ENCODE measurements at regions not wholly inside any gene's neighbourhood (a gene's known extent, or its start where the extent isn't known, plus 50 kb on each side); places are given as distances from the start of the nearest gene placed in this dataset.
"Not testable (repeated sequence)": the region's sequence is repeated elsewhere in the genome, so short reads cannot be mapped to it uniquely, and the experiment has no call there.

DNA sequence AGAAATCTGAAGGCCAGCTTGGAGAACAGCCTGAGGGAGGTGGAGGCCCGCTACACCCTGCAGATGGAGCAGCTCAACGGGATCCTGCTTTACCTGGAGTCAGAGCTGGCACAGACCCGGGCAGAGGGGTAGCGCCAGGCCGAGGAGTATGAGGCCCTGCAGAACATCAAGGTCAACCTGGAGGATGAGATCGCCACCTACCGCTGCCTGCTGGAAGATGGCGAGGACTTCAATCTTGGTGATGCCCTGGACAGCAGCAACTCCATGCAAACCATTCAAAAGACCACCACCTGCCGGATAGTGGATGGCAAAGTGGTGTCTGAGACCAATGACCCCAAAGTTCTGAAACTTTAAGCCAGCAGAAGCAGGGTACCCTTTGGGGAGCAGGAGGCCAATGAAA lies 318.4 kb downstream of the ZFHX3 start:
- ATAC-seq; intact Hi-C loops (cut with DNase I); DNase-seq (ENCODE audit: missing footprints): not testable (repeated sequence)

DNA sequence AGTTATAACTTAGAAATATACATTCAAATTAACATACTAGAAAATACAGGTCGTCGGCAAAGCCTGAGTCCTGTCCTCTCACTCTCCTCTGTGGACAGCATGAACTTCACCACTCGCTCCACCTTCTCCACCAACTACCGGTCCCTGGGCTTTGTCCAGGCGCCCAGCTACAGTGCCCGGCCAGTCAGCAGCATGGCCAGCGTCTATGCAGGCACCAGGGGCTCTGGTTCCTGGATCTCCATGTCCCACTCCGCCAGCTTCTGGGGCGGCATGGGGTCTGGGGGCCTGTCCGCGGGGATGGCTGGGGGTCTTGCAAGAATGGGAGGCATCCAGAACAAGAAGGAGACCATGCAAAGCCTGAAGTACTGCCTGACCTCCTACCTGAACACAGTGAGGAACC lies 319.4 kb downstream of the ZFHX3 start:
- no peak for ATAC-seq
- intact Hi-C loops (cut with DNase I) = no loop called here
- DNase-seq (ENCODE audit: missing footprints) = no peak

DNA sequence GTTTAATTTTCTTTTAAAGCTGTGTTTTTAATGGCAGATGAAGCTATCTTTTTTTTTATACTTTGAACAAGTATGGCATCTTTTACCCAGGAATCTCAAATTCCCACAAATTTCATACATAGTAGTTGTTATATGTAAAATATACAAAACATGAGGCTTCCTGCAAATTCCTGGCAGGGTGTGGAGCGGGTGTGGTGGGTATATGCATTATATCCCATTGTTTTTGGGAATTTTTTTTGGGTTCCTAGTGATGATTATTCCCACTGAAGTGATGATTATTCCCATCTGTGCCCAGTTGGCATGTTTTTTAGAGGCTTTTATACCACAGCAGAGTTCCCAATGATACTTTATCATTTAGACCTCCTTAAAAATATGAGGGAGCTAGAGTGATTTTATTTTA lies 320.4 kb downstream of the ZFHX3 start:
- no peak for DNase-seq (ENCODE audit: missing footprints)
- intact Hi-C loops (cut with DNase I) = no loop called here
- no peak for ATAC-seq

DNA sequence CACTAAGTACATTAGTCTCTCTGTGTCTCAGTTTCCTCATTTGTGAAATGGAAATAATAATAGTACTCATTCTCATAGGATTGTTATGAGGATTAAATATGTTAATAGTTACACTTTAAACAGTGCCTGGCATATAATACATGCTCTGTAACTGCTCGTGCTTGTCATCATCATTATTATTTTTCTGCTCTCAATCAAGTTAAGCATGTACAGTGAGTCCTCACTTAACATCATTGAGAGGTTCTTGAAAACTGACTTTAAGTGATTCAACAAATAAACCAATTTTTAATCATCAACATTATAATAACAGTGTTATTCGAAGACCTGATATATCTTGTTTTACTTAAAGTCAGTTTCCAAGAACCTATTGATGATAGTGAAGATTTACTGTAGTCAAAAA lies 322.3 kb downstream of the ZFHX3 start:
- DNase-seq (ENCODE audit: missing footprints) (no peak), ATAC-seq (no peak)
- intact Hi-C loops (cut with DNase I) = no loop called here

DNA sequence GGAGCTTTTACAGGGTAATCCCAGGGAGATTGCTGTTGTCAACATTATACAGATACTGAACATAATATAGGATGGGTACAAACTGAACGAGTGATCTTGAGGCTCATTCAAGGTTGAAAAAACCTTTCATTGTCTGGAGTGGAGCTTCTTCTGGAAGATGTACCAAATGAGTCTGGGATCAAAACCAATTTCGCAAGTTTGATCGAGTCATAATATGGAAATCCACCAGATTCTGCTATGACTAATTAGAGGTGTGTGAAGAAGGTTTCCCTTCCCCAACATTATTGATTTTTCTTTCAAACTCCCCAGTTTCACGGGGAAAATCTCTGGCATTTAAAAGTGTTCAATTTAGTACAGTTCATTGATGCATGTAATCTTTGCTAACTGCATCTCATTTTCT lies 324.1 kb downstream of the ZFHX3 start:
- ATAC-seq (no peak), DNase-seq (ENCODE audit: missing footprints) (no peak)
- intact Hi-C loops (cut with DNase I) = no loop called here

DNA sequence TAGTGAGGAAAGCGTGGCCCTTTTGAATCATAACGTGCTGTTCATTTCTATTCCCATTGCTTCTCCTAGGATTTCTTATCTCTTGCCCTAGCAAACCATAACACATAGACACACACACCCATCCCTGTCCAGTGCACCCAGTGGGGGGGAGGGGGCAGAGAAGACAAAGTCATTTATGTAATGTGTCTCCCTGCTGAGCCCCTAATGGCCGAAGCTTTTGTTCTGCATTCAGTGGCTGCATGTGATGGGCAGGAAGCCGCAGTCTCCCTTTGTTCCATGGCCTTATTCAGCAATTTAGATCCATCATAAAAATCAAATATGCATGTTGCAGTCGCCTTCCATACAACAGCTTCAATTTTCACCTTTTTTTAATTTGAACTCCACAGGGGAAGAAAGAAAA lies 325.4 kb downstream of the ZFHX3 start:
- ATAC-seq (no peak), DNase-seq (ENCODE audit: missing footprints) (no peak)
- intact Hi-C loops (cut with DNase I) = no loop called here

DNA sequence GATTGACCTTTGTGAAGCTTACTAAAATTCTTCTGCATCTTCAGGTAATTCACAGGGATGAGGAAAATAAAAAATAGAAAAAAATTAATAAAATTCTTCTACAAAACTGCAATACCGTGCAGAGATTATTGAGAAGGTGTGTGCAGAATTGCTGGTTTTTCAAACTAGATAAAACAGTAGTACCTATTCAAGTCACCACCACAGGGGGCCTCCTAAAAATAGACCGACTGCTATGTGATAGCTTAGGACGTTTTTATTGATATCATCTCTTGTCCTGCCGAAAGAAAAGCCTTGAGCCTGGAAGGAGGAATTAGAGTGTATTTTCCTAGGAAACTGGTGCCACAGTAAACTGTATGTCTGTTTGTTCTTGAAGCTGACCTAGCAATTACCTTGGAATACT lies 325.9 kb downstream of the ZFHX3 start:
- ATAC-seq = no peak
- intact Hi-C loops (cut with DNase I) = no loop called here
- no peak for DNase-seq (ENCODE audit: missing footprints)

DNA sequence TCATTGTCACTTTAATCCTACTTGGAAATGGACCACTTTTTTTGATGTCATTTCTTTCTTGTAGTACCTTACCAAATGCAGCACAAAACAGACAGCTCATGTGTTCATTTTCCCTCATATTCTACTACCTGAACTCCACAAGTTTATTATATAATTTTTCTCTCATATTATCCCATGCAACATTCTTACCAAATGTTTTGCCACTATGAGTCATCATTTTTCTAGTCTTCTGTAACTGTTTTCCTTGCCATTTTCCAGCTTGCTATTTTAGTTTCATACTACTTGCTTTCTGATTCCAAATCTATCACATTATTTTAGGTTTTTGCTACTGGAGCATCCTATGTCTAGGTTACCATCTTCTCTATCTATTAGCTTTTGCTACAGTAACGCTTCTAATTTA lies 332.7 kb downstream of the ZFHX3 start:
- intact Hi-C loops (cut with DNase I) = no loop called here
- no peak for DNase-seq (ENCODE audit: missing footprints)
- ATAC-seq = no peak

DNA sequence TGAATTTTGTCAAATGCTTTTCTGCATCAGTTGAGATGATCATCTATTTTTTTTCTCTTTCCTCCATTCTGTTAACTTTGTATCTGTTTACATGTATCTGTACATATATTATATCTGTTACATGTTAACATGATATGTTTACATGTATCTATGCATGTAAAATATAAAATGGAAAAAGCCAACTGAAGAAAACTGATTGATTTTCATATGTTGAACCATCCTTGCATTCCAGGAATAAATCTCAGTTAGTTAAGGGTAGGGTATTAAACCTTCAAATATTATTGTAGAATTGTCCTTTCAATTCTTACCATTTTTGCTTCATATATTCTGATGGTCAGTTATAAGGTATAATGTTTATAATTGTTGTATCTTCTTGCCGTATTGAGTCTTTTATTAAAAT lies 336.1 kb downstream of the ZFHX3 start:
- no peak for DNase-seq (ENCODE audit: missing footprints)
- intact Hi-C loops (cut with DNase I) = no loop called here
- no peak for ATAC-seq

DNA sequence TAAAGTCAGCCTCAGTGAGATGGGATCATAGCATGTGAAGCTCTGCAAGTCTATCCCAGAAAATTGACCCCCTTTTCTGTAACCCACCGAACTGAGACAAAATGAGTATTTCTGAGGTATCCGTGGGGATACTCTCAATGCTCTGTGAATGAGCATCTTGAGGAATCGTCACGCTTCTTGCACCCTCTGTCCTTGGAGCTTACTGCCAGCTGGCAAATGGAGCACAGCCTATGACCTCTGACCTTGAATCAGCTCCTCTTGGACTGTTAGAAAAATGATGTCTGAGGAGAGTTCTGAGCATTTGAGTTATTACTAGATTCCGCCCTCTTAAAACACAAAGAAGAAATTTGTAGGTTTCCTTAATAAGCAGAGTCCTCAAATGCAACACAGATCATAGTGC lies 342.1 kb downstream of the ZFHX3 start:
- intact Hi-C loops (cut with DNase I) = no loop called here
- ATAC-seq (no peak), DNase-seq (ENCODE audit: missing footprints) (no peak)

DNA sequence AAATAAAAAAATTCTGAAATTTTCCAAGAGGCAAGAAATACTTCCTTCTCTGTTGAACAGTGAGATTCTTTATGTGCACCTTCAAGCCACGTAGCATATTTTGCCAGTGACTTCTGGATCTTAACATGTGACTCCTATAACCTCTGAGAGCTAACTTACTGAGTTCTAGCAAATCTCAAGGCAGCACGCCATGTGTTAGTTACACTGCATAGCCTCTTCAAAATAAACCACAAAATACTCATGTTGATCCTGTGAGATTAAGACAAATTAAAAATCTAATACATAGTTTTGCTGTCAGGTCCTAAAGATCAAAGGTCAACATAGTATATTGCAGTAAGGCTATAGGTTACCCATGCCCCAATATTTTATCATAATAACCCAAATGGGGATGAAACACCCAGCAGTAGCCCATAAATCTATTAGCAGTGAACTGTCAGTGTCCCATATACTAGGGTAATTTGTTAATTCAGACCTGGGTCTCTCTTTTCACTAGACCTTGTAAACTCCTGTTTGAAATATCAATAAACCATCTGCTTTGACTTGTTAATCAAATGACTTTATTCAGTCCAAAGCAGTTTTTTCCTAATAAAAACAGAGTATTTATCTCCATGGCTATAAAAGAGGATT lies 343.1 kb downstream of the ZFHX3 start:
- intact Hi-C loops (cut with DNase I) = no loop called here
- DNase-seq (ENCODE audit: missing footprints) = no peak
- no peak for ATAC-seq

DNA sequence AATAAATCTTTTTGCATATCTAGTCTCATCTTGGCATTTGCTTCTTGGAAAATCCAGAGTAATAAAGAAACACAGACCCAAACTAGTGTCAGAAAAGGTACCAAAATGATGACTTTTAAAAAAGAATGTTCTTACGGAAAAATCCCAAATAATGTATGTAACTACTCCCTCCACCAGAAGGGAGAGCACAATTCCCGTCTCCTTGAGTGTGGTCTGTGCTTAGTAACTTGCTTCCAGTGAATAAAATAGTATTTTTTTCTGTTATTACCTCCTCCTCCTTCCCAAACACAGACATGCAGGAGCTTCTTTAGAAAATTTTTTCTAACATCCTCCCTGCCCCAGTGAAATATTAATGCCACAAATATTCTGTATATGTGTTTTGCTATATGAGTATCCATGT lies 358.1 kb downstream of the ZFHX3 start:
- no peak for DNase-seq (ENCODE audit: missing footprints)
- intact Hi-C loops (cut with DNase I) = no loop called here
- ATAC-seq = no peak

DNA sequence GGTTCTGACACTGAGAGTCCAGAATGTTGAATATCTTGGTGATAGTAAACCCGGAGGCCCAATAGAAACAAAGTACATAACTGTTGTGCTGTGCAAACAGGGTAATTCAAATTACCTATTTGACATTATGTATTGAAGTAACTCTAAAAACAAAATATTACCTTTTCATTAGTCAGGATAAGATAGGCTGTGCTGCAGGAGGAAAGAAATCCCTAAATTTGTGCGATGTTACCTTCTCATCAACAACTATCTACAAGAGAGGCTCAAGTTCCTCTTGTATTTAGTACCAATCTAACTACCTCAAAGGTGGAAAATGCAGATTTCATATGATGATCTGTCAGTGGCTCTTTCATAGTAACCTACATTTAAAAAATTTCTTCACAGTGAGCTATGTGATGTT lies 367.2 kb downstream of the ZFHX3 start:
- no peak for ATAC-seq
- DNase-seq (ENCODE audit: missing footprints) = no peak
- intact Hi-C loops (cut with DNase I) = no loop called here

DNA sequence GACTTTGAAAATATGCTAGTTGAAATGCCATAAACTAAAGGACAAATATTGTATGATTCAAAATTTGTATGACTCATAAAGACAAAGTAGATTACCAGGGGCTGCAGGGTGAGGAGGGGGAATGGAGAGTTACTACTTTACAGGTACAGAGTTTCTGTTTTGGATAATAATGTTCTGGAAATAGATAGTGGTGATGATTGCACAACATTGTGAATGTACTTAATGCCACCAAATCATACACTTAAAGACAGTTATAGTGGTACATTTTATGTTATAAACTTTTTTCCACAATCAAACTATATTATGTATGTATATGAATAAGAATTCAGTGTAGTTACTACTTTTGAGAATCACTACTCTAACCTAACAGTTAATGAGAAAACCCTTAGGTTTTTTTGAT lies 368.1 kb downstream of the ZFHX3 start:
- intact Hi-C loops (cut with DNase I) = no loop called here
- DNase-seq (ENCODE audit: missing footprints) (no peak), ATAC-seq (no peak)

DNA sequence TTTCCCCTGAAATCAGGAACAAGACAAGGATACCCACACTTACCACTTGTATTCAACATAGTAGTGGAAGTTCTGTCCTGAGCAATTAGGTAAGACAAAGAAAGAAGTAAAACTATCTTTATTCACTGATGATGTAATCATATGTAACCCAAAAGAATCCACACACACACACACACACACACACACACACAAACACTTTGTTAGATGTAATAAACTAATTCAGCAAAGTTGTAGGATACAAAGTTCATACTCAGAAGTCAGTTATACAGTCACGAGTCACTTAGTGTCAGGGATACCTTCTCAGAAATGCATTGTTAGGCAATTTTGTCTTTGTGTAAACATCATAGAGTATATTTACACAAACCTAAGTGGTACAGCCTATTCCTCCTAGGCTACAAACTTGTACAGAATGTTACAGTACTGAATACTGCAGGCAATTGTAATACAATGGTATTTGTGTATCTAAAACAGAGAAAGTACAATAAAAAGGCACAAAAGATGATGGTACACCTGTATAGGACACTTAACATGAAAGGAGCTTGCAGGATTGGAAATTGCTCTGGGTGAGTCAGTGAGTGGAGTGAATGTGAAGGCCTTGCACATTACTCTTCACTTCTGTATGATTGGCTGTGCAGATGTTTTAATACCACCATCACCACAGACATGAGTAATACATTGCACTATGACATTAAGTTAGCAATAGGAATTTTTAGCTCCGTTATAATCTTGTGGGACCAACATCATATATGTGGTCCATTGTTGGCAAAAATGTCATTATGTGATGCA lies 370.1 kb downstream of the ZFHX3 start:
- no peak for DNase-seq (ENCODE audit: missing footprints)
- ATAC-seq = no peak
- intact Hi-C loops (cut with DNase I) = no loop called here

DNA sequence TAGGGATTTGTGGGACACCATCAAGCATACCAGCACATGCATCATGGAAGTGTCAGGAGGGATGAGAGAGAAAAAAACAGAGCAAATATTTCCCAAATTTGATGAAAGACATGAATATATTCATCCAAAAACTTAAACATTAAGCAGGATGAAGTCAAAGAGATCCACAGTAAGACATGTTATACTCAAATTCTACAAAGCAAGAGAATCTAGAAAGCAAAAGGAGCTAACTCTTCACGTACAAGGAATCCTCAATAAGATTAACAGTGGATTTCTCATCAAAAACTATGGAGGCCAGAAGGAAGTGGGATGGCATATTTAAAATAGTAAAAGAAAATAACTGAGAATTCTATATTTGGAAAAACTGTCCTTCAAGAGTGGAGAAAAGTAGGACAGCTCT lies 374.8 kb downstream of the ZFHX3 start:
- intact Hi-C loops (cut with DNase I) = no loop called here
- no peak for DNase-seq (ENCODE audit: missing footprints)
- ATAC-seq = no peak

DNA sequence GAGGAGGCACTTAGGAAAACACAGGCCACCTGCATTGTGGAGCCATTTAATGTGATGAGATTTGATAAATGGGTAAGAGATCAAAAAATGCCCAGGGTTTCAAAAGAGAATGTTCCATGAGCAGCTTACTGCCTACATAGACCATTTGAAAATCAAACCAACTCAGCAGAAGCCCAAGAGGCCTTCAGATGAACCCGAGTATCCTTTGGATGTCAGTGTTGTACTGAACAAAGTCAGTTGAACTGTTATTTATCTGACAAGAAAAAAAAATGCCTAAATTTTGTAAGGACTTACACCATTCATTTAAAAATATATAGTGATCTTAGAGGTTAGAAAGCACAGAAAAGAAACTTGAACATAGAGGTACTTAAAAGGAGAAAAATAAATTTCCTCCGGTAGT lies 381.7 kb downstream of the ZFHX3 start:
- ATAC-seq (no peak), DNase-seq (ENCODE audit: missing footprints) (no peak)
- intact Hi-C loops (cut with DNase I) = no loop called here

DNA sequence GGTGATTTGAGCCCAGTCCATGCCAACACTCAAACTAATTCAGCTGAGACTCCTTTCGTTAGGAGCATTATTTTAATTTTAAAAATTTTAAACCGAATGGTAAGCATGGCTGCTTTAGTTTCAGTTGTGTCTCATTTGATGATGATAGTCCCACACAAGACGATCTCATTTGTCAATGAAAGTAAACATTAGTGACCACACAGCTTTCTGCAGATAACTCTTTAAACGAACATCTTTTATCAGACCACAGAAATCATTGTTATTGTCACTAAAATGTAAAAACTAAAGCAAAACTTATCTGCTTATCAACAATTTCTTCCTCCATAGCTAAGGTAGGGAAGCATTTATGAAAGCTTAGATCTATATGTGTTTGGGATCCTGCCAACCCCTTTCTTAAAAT lies 382.2 kb downstream of the ZFHX3 start:
- intact Hi-C loops (cut with DNase I) = no loop called here
- DNase-seq (ENCODE audit: missing footprints) = no peak
- no peak for ATAC-seq

DNA sequence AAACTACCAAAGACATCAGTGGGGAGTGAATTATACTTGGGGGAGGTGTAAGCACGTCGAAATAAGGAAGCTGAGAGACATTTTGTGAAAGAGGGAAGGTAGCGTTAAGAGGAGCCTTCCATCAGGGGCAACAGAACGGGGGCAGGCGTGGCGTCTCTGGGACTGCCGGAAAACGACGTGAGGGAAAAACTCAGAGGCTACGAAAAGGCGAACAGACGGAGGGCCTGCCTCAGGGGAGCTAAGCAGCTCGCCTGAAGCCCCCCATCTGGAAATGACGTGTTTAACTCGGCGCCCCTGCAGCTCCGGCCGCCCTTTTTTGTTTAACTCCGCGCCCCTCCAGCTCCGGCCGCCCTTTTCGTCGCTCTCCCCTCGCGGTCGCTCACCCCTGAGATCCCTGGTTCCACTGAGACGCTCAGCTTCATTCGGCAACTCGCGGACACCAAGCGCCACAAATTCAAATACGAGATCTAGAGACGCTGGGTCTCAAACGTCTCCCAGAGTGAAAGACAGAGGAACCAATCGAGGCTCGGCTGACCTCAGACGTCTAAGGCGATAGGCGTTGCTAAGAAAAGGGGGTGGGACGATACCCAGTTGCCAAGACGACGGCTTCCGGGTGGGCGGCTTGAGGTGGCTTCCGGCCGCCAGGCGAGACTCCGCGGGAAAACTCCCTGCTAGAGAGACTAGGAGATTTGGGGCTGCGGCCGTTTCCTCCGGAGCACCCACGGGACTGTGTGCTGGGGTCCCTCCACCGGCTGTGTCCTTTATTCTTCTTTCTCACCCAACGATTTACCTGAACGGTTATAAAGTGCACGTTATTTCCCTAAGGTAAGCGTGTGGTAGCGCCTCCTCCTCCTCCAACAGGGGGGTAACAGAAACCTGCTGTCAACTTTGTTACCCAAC lies 383.2 kb downstream of the ZFHX3 start:
- ATAC-seq = peak; percentile 100
- intact Hi-C loops (cut with DNase I) = no loop called here
- peak; percentile 95 for DNase-seq (ENCODE audit: missing footprints)

DNA sequence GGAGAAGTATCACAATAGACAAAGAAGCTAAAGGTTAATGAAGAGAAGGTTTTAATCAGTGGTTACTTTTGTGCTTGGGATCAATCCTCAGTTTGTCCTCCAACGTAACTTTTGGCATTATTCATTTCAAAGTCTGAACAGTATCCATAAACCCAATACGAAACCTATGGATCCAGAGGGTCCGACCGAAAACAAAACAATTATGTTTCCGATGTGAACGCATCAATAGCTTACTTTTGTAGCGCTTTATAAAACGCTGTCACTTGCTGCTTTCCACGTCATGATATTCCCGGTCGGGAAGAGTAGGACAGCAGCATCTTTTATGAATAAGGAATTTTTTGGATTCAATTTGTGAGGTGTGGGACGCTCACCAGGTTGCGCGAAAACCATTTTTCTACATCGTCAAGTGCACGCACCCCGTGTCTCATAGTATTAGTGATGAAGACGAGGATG lies 383.8 kb downstream of the ZFHX3 start:
- DNase-seq (ENCODE audit: missing footprints) (no peak), ATAC-seq (no peak)
- intact Hi-C loops (cut with DNase I) = no loop called here
